Chondrocyte (in vitro differentiated cells): ENCODE measurements at regions not wholly inside any gene's neighbourhood (a gene's known extent, or its start where the extent isn't known, plus 50 kb on each side); places are given as distances from the start of the nearest gene placed in this dataset.

Source experiments
- DNase-seq: peaks from one replicate; pipeline ENCODE4 v3.0.0; 2021; ENCODE audit warnings: mixed read lengths, low spot score
- H3K27ac Mint-ChIP-seq: one replicate; pipeline ENCODE4 v1.8.0; 2021; ENCODE audit warnings: mild to moderate bottlenecking, moderate library complexity, mixed read lengths; ENCODE audit not compliant: unreplicated experiment
- H3K27me3 Mint-ChIP-seq: 2 replicates; pipeline ENCODE4 v1.8.0; 2021; ENCODE audit warnings: low read depth, mixed read lengths
- H3K36me3 Mint-ChIP-seq: 2 replicates; pipeline ENCODE4 v1.8.0; 2021; ENCODE audit warnings: low read depth, mixed read lengths
- H3K4me1 Mint-ChIP-seq: 2 replicates; pipeline ENCODE4 v1.8.0; 2021; ENCODE audit warnings: low read depth, mild to moderate bottlenecking, mixed read lengths
- H3K4me3 Mint-ChIP-seq: one replicate; pipeline ENCODE4 v1.8.0; 2021; ENCODE audit warnings: mild to moderate bottlenecking, moderate library complexity, mixed read lengths; ENCODE audit not compliant: unreplicated experiment
- H3K9me3 Mint-ChIP-seq: 2 replicates; pipeline ENCODE4 v1.8.0; 2021; ENCODE audit warnings: low read depth, mixed read lengths
- CTCF ChIP-seq: fragments of 200-600 bp; sonication (generic); IDR thresholded peaks from 2 replicates; pipeline ENCODE4 v1.5.0; 2021; ENCODE audit warnings: antibody characterized with exemption, mild to moderate bottlenecking, moderate library complexity

DNA sequence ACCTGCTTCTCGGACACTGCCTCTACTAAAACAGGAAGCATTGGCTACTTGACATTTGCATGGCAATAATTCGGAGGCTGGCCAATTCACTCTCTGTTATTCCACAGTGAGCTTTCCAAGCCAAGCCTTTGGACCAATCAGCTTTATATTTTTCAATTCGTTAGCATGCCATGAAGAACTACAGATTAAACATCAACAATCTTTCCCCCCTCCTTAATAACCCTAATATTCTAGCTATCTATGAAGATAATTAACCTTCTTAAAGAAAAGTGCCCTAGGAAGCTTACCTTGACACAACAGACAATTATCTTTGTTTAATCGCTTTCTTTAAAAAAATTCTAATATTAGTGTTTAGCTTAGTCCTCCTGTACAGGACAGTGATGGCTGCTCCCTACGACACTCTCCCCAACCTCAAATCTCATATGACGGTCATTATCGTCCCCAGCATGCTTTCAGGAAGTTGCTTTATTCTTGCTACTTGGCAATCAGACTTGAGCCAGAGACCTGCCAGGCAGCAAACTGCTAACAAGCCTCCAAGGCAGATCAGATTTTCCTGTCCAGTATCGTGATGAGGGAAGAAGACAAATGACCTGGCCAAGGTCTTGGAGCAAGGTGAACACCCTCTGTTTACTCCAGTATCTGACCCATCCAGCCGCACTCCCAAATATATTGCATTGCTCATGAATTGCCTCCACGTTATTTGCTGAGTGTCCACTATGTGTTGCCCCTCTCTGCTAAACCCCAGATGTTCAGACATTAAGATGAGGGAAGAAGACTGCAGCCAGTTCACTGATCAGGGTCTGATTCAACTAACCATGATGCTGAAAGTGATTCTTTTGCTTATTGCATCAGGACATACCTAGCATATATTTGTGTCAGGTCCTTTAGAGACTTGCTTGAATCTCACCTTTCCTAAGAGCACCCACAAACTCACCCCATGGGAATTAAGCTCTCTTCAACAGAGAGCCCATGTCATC is 68.1 kb upstream of the LPP start:
- peaks cover 8% of the 10 kb centered on the region for H3K4me1 Mint-ChIP-seq
- no peak overlapping the region for H3K27ac Mint-ChIP-seq
- no peaks in the 10 kb centered on the region for H3K9me3 Mint-ChIP-seq
- no peak for TF ChIP-seq CTCF
- DNase-seq: no peak
- no peaks in the 10 kb centered on the region for H3K36me3 Mint-ChIP-seq
- H3K4me3 Mint-ChIP-seq: no peak overlapping the region
- no peaks in the 10 kb centered on the region for H3K27me3 Mint-ChIP-seq

GRCh38 chr3:188088948-188089685 is 64.8 kb upstream of the LPP start:
- no peak for TF ChIP-seq CTCF
- Mint-ChIP-seq H3K4me1 (peaks cover 8% of the 10 kb centered on the region), H3K9me3 (no peaks in the 10 kb centered on the region), H3K27me3 (no peaks in the 10 kb centered on the region), H3K4me3 (no peak overlapping the region), H3K36me3 (no peaks in the 10 kb centered on the region), H3K27ac (no peak overlapping the region)
- DNase-seq: no peak

DNA sequence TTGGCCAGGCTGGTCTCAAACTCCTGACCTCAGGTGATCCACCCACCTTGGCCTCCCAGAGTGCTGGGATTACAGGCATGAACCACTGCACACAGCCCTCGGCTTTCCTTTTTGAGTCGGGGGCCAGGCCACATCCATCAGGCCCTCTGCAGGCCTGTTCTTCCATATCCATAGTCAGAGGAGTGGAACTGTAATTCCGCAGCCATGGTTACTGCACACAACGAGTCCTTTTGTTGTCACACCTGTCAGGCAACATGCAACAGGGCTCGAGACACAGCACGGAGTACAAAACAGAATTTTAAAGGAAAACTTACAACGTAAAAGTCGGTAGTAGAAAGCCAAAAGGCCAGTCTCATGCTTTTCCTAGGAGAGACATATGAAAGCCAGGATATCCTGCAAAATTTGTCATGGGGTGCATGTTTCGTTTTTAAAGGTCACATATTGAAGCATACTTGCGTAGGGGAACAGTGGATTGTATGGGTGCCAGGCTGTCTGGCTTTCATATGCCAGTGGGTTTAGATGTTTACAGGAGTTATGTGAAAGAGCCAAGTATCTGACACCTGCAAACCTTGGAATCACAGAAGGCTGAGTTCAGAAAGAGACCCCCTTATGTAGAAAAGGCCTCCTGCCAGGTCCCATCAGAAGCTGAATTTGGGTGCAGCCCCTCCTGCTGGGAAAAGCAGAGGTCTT is 63.2 kb upstream of the LPP start:
- Mint-ChIP-seq H3K36me3 (no peaks in the 10 kb centered on the region), H3K27me3 (no peaks in the 10 kb centered on the region), H3K9me3 (no peaks in the 10 kb centered on the region), H3K4me1 (peaks cover 8% of the 10 kb centered on the region), H3K4me3 (no peak overlapping the region), H3K27ac (no peak overlapping the region)
- TF ChIP-seq CTCF: no peak
- no peak for DNase-seq

- peaks cover 8% of the 10 kb centered on the region for H3K4me1 Mint-ChIP-seq
- no peak overlapping the region for H3K4me3 Mint-ChIP-seq
- TF ChIP-seq CTCF: no peak
- no peaks in the 10 kb centered on the region for H3K36me3 Mint-ChIP-seq
- DNase-seq: no peak
- H3K9me3 Mint-ChIP-seq: no peaks in the 10 kb centered on the region
- no peaks in the 10 kb centered on the region for H3K27me3 Mint-ChIP-seq
- no peak overlapping the region for H3K27ac Mint-ChIP-seq
Measured at GRCh38 chr3:188091746-188092145, 62.2 kb upstream of the LPP start.

DNA sequence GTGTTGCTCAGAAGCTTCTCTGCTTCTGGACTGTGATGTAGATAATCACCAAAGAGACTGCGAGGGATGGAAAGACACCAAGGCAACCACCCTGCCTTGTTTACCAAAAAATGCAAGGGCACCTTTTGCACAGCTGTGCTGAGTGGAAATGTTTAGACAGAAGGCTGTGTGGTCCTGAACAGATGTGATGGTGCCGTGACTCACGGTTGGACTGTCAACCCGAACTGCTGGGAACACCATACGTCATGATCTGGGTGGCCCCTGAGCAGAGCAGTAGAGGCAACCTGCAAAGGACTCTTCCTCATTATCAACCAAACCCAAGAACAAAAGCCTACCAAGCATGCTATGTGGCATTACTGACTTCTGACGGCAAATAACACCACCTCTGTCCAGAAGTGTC is 61.3 kb upstream of the LPP start:
- Mint-ChIP-seq H3K27ac (no peak overlapping the region), H3K36me3 (no peaks in the 10 kb centered on the region), H3K4me1 (peaks cover 8% of the 10 kb centered on the region), H3K27me3 (no peaks in the 10 kb centered on the region), H3K4me3 (no peak overlapping the region), H3K9me3 (no peaks in the 10 kb centered on the region)
- TF ChIP-seq CTCF: no peak
- no peak for DNase-seq
